Activated CD4-positive, alpha-beta T cell treated with anti-CD3 and anti-CD28 coated beads for 36 hours (primary cell): ENCODE measurements at regions not wholly inside any gene's neighbourhood (a gene's known extent, or its start where the extent isn't known, plus 50 kb on each side); places are given as distances from the start of the nearest gene placed in this dataset.
"Not testable (repeated sequence)": the region's sequence is repeated elsewhere in the genome, so short reads cannot be mapped to it uniquely, and the experiment has no call there.

Source experiments
- ATAC-seq: fragments of 200-7000 bp; cut with Tn5 transposase; one replicate; pipeline ENCODE4 v1.10.0; 2021; ENCODE audit warnings: mild to moderate bottlenecking, moderate library complexity
- CTCF ChIA-PET: fragments of 350-600 bp; sonication (Branson Sonifier 250); formaldehyde crosslinking; loops from one replicate; lab custom pipeline; 2021; ENCODE audit warnings: antibody characterized with exemption; lab: Charles Lee
- POLR2A ChIA-PET: fragments of 350-600 bp; sonication (Branson Sonifier 250); formaldehyde crosslinking; loops from one replicate; lab custom pipeline; 2021; ENCODE audit warnings: antibody characterized with exemption, inconsistent platforms; lab: Charles Lee
- DNase-seq: peaks from one replicate; pipeline ENCODE4 v3.0.0-alpha.2; 2020
- H3K27ac Mint-ChIP-seq: one replicate; pipeline ENCODE4 v1.8.0; 2021; ENCODE audit warnings: mixed read lengths
- H3K27me3 Mint-ChIP-seq: one replicate; pipeline ENCODE4 v1.8.0; 2021; ENCODE audit warnings: mixed read lengths
- H3K36me3 Mint-ChIP-seq: one replicate; pipeline ENCODE4 v1.8.0; 2021; ENCODE audit warnings: low read depth, mixed read lengths
- H3K4me1 Mint-ChIP-seq: one replicate; pipeline ENCODE4 v1.8.0; 2021; ENCODE audit warnings: mixed read lengths
- H3K4me3 Mint-ChIP-seq: one replicate; pipeline ENCODE4 v1.8.0; 2021; ENCODE audit warnings: mild to moderate bottlenecking, moderate library complexity, mixed read lengths
- H3K9me3 Mint-ChIP-seq: one replicate; pipeline ENCODE4 v1.8.0; 2021; ENCODE audit warnings: low read depth, mixed read lengths
- intact Hi-C, 2 experiments: fragments of 100-400 bp; cut with DNase I in 1 of 2; cut with micrococcal nuclease in 1 of 2; formaldehyde crosslinking; loops; one replicate each; pipeline versions ENCODE4 v1.14.2 to v1.15.1; 2022 to 2024; cut with DNase I, micrococcal nuclease

DNA sequence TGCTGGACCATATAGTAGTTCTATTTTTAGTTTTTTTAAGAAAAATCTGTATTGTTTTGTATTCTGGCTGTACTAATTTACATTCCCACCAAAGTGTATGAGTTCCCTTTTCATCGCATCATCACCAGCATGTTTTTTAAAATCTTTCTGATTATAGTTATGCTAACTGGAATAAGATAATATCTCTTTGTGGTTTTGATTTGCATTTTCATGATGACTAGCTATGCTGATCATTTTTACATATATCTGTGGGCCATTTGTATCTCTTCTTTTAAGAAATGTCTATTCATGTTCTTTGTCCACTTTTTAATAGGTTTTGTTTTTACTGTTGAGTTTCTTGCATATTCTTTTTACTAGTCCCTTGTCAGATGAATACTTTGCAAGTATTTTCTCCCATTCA lies 238.0 kb downstream of the FBXO4 start:
- H3K4me3 Mint-ChIP-seq = no peak overlapping the region
- no peaks in the 10 kb centered on the region for H3K36me3 Mint-ChIP-seq
- no peak overlapping the region for H3K27ac Mint-ChIP-seq
- no peaks in the 10 kb centered on the region for H3K4me1 Mint-ChIP-seq
- ChIA-PET POLR2A (no interaction called here), CTCF (interaction anchor here (0.6 kb wide), 1 partner anchor 34 kb away, joined by 3 read pairs; no protein-coding TSS in a partner anchor)
- ATAC-seq (no peak), DNase-seq (no peak)
- intact Hi-C loops = no loop called here
- no peaks in the 10 kb centered on the region for H3K27me3 Mint-ChIP-seq
- no peaks in the 10 kb centered on the region for H3K9me3 Mint-ChIP-seq

DNA sequence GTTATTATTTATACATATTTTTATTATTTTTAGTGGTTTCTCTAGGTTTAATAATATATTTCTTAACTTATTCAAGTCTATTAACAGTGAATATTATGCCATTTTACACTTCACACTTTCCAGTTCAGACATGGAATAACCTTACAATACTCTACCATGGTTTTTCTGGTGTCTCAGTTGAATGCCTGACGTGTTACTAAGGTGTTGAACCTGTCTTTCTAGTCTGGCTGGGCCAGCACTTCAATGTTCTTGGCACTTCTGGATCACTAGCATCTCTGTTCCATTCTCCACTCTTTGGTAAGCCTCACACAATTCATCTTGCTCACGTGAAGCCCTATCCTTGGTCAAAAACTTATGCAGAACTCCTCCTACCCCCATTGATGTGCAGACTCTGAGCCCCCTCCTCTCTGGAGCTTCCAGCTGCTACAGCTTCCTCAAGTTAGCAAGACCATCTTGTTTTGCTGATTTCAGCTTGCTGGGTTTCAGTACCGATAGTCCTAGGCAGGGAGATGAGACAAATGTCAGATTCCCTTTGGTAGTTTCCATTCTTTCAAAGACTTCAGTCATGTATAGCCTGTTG lies 243.1 kb downstream of the FBXO4 start:
- Mint-ChIP-seq H3K4me1 (no peaks in the 10 kb centered on the region), H3K36me3 (no peaks in the 10 kb centered on the region), H3K4me3 (no peak overlapping the region), H3K9me3 (no peaks in the 10 kb centered on the region), H3K27ac (no peak overlapping the region), H3K27me3 (peaks cover 2% of the 10 kb centered on the region)
- ChIA-PET POLR2A (no interaction called here), CTCF (no interaction called here)
- ATAC-seq = no peak
- DNase-seq = no peak
- intact Hi-C loops = no loop called here

DNA sequence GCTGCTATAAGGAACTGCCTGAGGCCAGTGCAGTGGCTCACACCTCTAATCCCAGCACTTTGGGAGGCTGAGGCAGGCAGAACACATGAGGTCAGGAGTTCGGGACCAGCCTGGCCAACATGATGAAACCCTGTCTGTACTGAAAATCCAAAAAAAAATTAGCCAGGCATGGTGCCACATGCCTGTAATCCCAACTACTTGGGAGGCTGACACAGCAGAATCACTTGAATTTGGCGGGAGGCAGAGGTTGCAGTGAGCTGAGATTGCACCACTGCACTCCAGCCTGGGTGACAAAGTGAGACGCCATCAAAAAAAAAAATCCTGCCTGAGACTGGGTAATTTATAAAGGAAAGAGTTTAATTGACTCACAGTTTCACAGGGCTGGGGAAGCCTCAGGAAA lies 247.1 kb upstream of the GHR start:
- CTCF ChIA-PET = interaction anchor here (1.1 kb wide), 1 partner anchor 137 kb away, joined by 3 read pairs; no protein-coding TSS in a partner anchor
- H3K36me3 Mint-ChIP-seq, H3K27ac Mint-ChIP-seq, DNase-seq, H3K4me1 Mint-ChIP-seq, ATAC-seq, H3K27me3 Mint-ChIP-seq, H3K9me3 Mint-ChIP-seq, H3K4me3 Mint-ChIP-seq, POLR2A ChIA-PET, intact Hi-C loops: not testable (repeated sequence)

DNA sequence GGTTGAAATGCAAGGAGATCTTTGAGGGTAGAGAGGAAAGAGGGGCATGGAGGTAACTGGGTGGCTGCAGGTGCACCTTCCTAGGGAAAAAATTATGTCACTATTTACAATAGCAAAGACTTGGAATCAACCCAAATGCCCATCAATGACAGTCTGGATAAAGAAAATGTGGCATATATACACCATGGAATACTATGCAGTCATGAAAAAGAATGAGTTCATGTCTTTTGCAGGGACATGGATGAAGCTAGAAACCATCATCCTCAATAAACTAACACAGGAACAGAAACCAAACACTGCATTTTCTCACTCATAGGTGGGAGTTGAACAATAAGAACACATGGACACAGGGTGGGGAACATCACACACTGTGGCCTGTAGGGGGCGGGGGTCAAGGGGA lies 243.4 kb upstream of the GHR start:
- H3K4me1 Mint-ChIP-seq, POLR2A ChIA-PET, ATAC-seq, H3K9me3 Mint-ChIP-seq, H3K27me3 Mint-ChIP-seq, DNase-seq, H3K4me3 Mint-ChIP-seq, CTCF ChIA-PET, H3K27ac Mint-ChIP-seq, intact Hi-C loops, H3K36me3 Mint-ChIP-seq: not testable (repeated sequence)

DNA sequence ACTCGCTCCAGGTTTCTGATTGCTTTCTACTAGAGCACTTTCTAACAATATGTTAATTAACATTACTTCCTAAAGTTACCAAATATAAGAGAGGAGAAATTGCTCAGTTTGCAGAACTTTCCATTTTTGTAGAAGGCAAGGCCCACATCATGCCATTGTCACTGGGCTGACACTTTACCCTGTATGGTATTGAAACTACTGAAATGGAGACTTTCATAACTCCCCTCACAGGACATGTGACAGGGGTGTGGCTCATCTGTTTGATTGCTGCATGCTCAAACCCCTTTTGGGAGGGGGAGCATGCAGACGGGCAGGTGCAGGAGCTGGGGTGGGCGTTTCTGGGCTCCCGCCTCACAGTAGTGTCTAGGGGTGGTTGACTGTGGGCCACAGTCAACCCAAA lies 206.3 kb upstream of the GHR start:
- H3K27me3 Mint-ChIP-seq = no peaks in the 10 kb centered on the region
- intact Hi-C loops = no loop called here
- no peaks in the 10 kb centered on the region for H3K4me1 Mint-ChIP-seq
- DNase-seq (no peak), ATAC-seq (no peak)
- POLR2A ChIA-PET = interaction anchor here (0.7 kb wide), 1 partner anchor 199 kb away, joined by 3 read pairs; no protein-coding TSS in a partner anchor
- H3K4me3 Mint-ChIP-seq = no peak overlapping the region
- H3K27ac Mint-ChIP-seq = no peak overlapping the region
- CTCF ChIA-PET = no interaction called here
- no peaks in the 10 kb centered on the region for H3K36me3 Mint-ChIP-seq
- H3K9me3 Mint-ChIP-seq = no peaks in the 10 kb centered on the region

DNA sequence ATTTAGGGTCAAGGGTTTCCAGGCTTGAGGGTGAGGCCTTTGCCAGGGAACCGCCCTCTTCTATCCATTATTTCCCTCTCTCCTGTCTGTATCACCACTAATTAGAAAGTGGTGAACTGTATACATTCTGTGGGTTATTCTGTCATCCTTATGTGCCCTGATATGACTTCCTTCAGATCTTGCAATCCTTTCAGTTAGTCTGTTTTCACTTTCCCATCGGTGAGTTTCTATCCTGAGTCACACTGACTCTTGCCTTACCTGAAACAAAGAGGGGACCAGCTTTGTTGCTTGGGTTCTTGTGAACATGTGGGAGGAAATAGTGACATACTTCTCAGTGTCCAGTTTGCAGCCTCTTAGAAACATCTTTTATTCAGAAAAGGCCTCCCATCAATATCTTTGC lies 205.4 kb upstream of the GHR start:
- Mint-ChIP-seq H3K4me1 (no peaks in the 10 kb centered on the region), H3K27me3 (no peaks in the 10 kb centered on the region), H3K36me3 (no peaks in the 10 kb centered on the region), H3K9me3 (no peaks in the 10 kb centered on the region), H3K27ac (no peak overlapping the region), H3K4me3 (no peak overlapping the region)
- ChIA-PET POLR2A (no interaction called here), CTCF (interaction anchor here (0.7 kb wide), 1 partner anchor 11 kb away, joined by 3 read pairs; no protein-coding TSS in a partner anchor)
- no peak for DNase-seq
- intact Hi-C loops = no loop called here
- ATAC-seq = no peak

DNA sequence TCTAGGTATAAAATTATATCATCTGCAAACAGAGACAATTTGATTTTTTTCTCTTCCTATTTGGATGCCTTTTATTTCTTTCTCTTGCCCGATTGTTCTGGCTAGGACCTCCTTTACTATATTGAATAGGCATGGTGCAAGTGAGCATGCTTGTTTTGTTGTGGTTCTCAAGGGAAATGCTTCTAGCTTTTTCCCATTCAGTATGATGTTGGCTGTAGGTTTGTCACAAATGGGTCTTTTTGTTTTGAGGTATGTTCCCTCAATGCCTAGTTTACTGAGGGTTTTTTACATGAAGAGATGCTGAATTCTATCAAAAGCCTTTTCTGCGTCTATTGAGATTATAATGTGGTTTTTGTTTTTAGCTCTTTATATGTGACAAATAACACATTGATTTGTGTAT lies 198.2 kb upstream of the GHR start:
- Mint-ChIP-seq H3K27me3 (no peaks in the 10 kb centered on the region), H3K4me3 (no peak overlapping the region), H3K9me3 (no peaks in the 10 kb centered on the region), H3K36me3 (no peaks in the 10 kb centered on the region), H3K27ac (no peak overlapping the region), H3K4me1 (no peaks in the 10 kb centered on the region)
- CTCF ChIA-PET = interaction anchor here (0.5 kb wide), 1 partner anchor 312 kb away, joined by 3 read pairs; no protein-coding TSS in a partner anchor
- ATAC-seq = no peak
- DNase-seq = no peak
- POLR2A ChIA-PET = no interaction called here
- intact Hi-C loops = no loop called here

DNA sequence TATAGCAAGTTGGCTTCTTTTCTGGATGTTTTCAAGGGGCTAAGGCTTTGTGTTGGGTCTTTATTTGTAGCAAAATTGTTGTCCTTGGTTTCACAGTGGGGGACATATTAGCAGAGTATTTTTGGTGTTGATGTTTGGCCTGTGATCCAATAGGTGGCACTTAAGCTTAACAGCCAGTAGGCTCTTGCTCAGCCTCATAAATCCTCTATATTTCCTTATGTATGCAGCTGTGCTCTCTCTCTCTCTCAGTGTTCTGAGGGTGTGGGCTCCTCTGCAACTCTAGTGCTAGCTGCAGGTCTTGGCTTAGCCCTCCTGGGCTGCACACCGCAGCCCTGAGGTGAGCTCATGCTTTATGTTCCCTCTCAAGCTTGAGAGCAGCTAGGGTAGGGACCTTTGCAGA lies 195.0 kb upstream of the GHR start:
- Mint-ChIP-seq H3K4me3 (no peak overlapping the region), H3K36me3 (no peaks in the 10 kb centered on the region), H3K9me3 (no peaks in the 10 kb centered on the region), H3K27me3 (no peaks in the 10 kb centered on the region), H3K4me1 (no peaks in the 10 kb centered on the region), H3K27ac (no peak overlapping the region)
- intact Hi-C loops = no loop called here
- CTCF ChIA-PET = interaction anchor here (0.5 to 0.7 kb wide), 3 partner anchors 11 to 171 kb away, joined by 3 to 4 read pairs (median 3); no protein-coding TSS in a partner anchor
- DNase-seq (no peak), ATAC-seq (no peak)
- POLR2A ChIA-PET = no interaction called here

DNA sequence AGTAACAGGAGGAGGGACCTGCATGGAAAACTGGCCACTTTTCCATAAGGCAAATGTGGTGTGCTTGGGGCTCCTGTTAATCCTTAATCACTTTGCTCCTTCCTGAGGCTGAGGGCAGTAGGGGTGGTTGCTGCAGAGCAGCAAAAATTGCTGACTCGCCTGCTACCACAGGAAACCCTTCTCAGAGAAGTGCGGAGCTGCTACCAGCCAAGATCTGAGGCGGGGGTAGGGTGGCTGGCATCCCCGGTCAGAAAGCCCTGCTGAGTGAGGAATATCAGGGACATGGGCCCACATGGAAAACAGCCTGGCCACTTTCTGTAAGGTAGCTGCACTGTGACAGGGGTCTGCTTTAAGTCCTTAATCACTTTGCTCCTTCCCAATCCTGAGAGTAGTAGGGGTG lies 192.4 kb upstream of the GHR start:
- Mint-ChIP-seq H3K36me3 (no peaks in the 10 kb centered on the region), H3K27me3 (peaks cover 3% of the 10 kb centered on the region)
- POLR2A ChIA-PET = no interaction called here

DNA sequence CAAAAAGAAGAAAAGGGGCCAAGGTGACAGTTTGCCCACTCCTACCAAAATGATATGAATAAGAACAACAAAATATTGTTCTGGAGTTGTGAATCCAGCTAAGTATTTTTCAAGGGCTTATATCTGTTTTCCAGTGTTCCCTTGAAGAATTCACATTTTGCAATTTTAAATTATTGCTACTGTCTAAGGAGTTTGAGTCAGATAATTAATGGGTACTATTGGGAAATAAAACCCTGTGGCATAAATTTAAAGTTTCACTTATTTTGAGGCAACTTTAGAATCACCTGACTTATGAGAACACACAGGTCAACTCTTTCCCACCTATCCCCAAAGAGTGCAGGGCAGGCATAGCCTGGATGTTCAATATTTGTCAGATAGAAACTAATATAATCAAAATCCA lies 188.0 kb upstream of the GHR start:
- no peak for DNase-seq
- Mint-ChIP-seq H3K4me1 (no peaks in the 10 kb centered on the region), H3K36me3 (no peaks in the 10 kb centered on the region), H3K27me3 (peaks cover 5% of the 10 kb centered on the region), H3K4me3 (no peak overlapping the region), H3K27ac (no peak overlapping the region), H3K9me3 (no peaks in the 10 kb centered on the region)
- POLR2A ChIA-PET = no interaction called here
- intact Hi-C loops = no loop called here
- CTCF ChIA-PET = interaction anchor here (2.4 kb wide), 1 partner anchor 9 kb away, joined by 7 read pairs; no protein-coding TSS in a partner anchor
- no peak for ATAC-seq

More for the DNA sequence above, 192.4 kb upstream of the GHR start:
- Mint-ChIP-seq H3K9me3 (no peaks in the 10 kb centered on the region), H3K4me3 (no peak overlapping the region), H3K4me1 (no peaks in the 10 kb centered on the region), H3K27ac (no peak overlapping the region)
- DNase-seq (no peak), ATAC-seq (no peak)
- intact Hi-C loops = no loop called here
- CTCF ChIA-PET = interaction anchor here (0.8 kb wide), 1 partner anchor 386 kb away, joined by 5 read pairs; no protein-coding TSS in a partner anchor

DNA sequence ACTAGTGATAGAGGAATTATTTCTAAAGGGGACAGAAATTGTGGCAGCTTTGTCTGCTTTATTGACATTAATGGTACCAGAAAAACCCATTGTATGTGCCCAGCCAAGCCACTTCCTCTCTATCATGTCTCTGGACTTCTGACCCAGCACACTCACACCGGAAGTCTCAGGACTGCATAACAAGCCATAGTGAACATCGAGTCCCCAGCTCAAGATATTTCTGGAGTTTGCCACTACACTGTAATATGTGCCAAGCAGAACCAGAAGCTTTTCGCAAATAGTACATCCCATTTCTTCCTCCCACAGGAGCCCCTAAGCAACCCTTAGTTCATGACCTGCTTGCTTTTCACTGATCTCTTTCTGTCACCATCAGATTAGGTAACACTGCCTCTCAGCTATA lies 187.4 kb upstream of the GHR start:
- H3K4me1 Mint-ChIP-seq = no peaks in the 10 kb centered on the region
- CTCF ChIA-PET = interaction anchor here (2.4 kb wide), 1 partner anchor 9 kb away, joined by 7 read pairs; no protein-coding TSS in a partner anchor
- H3K9me3 Mint-ChIP-seq = no peaks in the 10 kb centered on the region
- DNase-seq (no peak), ATAC-seq (no peak)
- no peaks in the 10 kb centered on the region for H3K36me3 Mint-ChIP-seq
- POLR2A ChIA-PET = no interaction called here
- intact Hi-C loops = no loop called here
- H3K4me3 Mint-ChIP-seq = no peak overlapping the region
- H3K27ac Mint-ChIP-seq = no peak overlapping the region
- H3K27me3 Mint-ChIP-seq = peaks cover 5% of the 10 kb centered on the region

DNA sequence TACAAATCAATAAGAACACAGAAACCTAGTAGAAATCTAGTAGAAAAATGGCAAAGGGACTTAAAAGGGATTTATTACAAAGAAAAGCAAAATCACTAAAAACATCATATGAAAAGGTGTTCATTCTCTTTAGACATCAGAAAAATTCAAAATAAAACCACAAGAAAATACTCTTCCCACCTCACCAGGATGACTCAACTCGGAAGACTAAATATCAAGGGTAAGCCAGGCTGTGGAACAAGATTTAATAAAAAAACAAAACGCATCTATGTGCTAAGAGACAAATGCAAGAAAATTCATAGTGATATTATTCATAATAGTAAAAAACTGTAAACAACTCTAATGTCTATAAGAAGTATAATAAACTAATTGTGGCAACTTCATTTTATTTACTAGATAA lies 181.6 kb upstream of the GHR start:
- H3K27ac Mint-ChIP-seq = no peak overlapping the region
- ChIA-PET POLR2A (no interaction called here), CTCF (no interaction called here)
- no peaks in the 10 kb centered on the region for H3K9me3 Mint-ChIP-seq
- no peaks in the 10 kb centered on the region for H3K36me3 Mint-ChIP-seq
- no peaks in the 10 kb centered on the region for H3K4me1 Mint-ChIP-seq
- H3K27me3 Mint-ChIP-seq = peaks cover 4% of the 10 kb centered on the region
- H3K4me3 Mint-ChIP-seq = no peak overlapping the region
- ATAC-seq = no peak
- intact Hi-C loops = no loop called here
- no peak for DNase-seq
